H9 (cell line): ENCODE measurements at regions not wholly inside any gene's neighbourhood (a gene's known extent, or its start where the extent isn't known, plus 50 kb on each side); places are given as distances from the start of the nearest gene placed in this dataset.

Source experiments
- DNase-seq: peaks from one replicate; pipeline ENCODE4 v3.0.0-alpha.2; 2017
- H2AFZ ChIP-seq: one replicate; pipeline ENCODE4 v1.6.1; 2013; ENCODE audit warnings: mild to moderate bottlenecking, low read length, control low read depth, moderate library complexity
- H2AK5ac ChIP-seq: 2 replicates; pipeline ENCODE4 v1.6.1; 2013; ENCODE audit warnings: low read length, control low read depth, mixed read lengths; ENCODE audit not compliant: insufficient read length
- H2BK120ac ChIP-seq: one replicate; pipeline ENCODE4 v1.6.1; 2013; ENCODE audit warnings: low read depth, mild to moderate bottlenecking, low read length, control low read depth, inconsistent platforms; ENCODE audit not compliant: poor library complexity, severe bottlenecking
- H2BK12ac ChIP-seq: 2 replicates; pipeline ENCODE4 v1.6.1; 2013; ENCODE audit warnings: low read length, control low read depth, mixed read lengths, low read depth; ENCODE audit not compliant: insufficient read length
- H2BK15ac ChIP-seq: 2 replicates; pipeline ENCODE4 v1.6.1; 2013; ENCODE audit warnings: low read depth, low read length, control low read depth
- H2BK20ac ChIP-seq: one replicate; pipeline ENCODE4 v1.6.1; 2013; ENCODE audit warnings: low read depth, mild to moderate bottlenecking, low read length, control low read depth, inconsistent platforms; ENCODE audit not compliant: poor library complexity, severe bottlenecking
- H2BK5ac ChIP-seq: 2 replicates; pipeline ENCODE4 v1.6.1; 2013; ENCODE audit warnings: low read length, control low read depth, mixed read lengths; ENCODE audit not compliant: insufficient read length
- H3K14ac ChIP-seq: 2 replicates; pipeline ENCODE4 v1.6.1; 2013; ENCODE audit warnings: low read length, control low read depth; ENCODE audit not compliant: insufficient read depth
- H3K18ac ChIP-seq: 2 replicates; pipeline ENCODE4 v1.6.1; 2013; ENCODE audit warnings: low read depth, mild to moderate bottlenecking, mixed read lengths, low read length, control low read depth; ENCODE audit not compliant: insufficient read length
- H3K23ac ChIP-seq: 2 replicates; pipeline ENCODE4 v1.6.1; 2013; ENCODE audit warnings: low read length, control low read depth, mixed read lengths, low read depth; ENCODE audit not compliant: insufficient read length
- H3K23me2 ChIP-seq: 2 replicates; pipeline ENCODE4 v1.6.1; 2013; ENCODE audit warnings: low read depth, mild to moderate bottlenecking, mixed read lengths, low read length, control low read depth; ENCODE audit not compliant: insufficient read length, poor library complexity, severe bottlenecking
- H3K27ac ChIP-seq: 2 replicates; pipeline ENCODE4 v1.5.1; 2013; ENCODE audit warnings: low read length, control low read depth, mixed read lengths, low read depth; ENCODE audit not compliant: insufficient read length
- H3K27me3 ChIP-seq: 2 replicates; pipeline ENCODE4 v1.6.1; 2013; ENCODE audit warnings: low read length, control low read depth, inconsistent platforms; ENCODE audit not compliant: insufficient read depth
- H3K4ac ChIP-seq: 2 replicates; pipeline ENCODE4 v1.6.1; 2013; ENCODE audit warnings: low read depth, mild to moderate bottlenecking, control low read depth, inconsistent platforms, low read length, moderate library complexity
- H3K4me1 ChIP-seq: 2 replicates; pipeline ENCODE4 v1.6.1; 2013; ENCODE audit warnings: low read length, control low read depth, inconsistent platforms; ENCODE audit not compliant: insufficient read depth
- H3K4me2 ChIP-seq: 2 replicates; pipeline ENCODE4 v1.6.1; 2013; ENCODE audit warnings: low read length, control low read depth, mixed read lengths; ENCODE audit not compliant: insufficient read length, insufficient read depth
- H3K56ac ChIP-seq: 2 replicates; pipeline ENCODE4 v1.6.1; 2013; ENCODE audit warnings: low read depth, mild to moderate bottlenecking, mixed read lengths, low read length, control low read depth; ENCODE audit not compliant: insufficient read length
- H3K79me1 ChIP-seq: 2 replicates; pipeline ENCODE4 v1.6.1; 2013; ENCODE audit warnings: low read depth, mild to moderate bottlenecking, moderate library complexity, low read length, control low read depth, inconsistent platforms; ENCODE audit not compliant: insufficient read depth, poor library complexity, severe bottlenecking
- H3K79me2 ChIP-seq: 2 replicates; pipeline ENCODE4 v1.6.1; 2013; ENCODE audit warnings: low read length, control low read depth, inconsistent platforms; ENCODE audit not compliant: insufficient read depth
- H3K9ac ChIP-seq: 2 replicates; pipeline ENCODE4 v1.6.1; 2013; ENCODE audit warnings: low read length, control low read depth, mixed read lengths; ENCODE audit not compliant: insufficient read length; ENCODE audit errors: extremely low read depth
- H3K9me3 ChIP-seq: one replicate; pipeline ENCODE4 v1.6.1; 2013; ENCODE audit warnings: low read depth, low read length, inconsistent platforms; ENCODE audit not compliant: control insufficient read depth
- H3T11ph ChIP-seq: one replicate; pipeline ENCODE4 v1.6.1; 2013; ENCODE audit warnings: mild to moderate bottlenecking, low read length, control low read depth, inconsistent platforms
- H4K20me1 ChIP-seq: one replicate; pipeline ENCODE4 v1.6.1; 2013; ENCODE audit not compliant: control insufficient read depth, insufficient read length, insufficient read depth
- H4K5ac ChIP-seq: 2 replicates; pipeline ENCODE4 v1.6.1; 2013; ENCODE audit warnings: low read depth, mild to moderate bottlenecking, mixed read lengths, low read length, control low read depth; ENCODE audit not compliant: insufficient read length
- H4K8ac ChIP-seq: replicated peaks from 2 replicates; pipeline ENCODE4 v1.6.1; 2013; ENCODE audit warnings: low read length, control low read depth, mixed read lengths, low read depth; ENCODE audit not compliant: insufficient read length
- H4K91ac ChIP-seq: 2 replicates; pipeline ENCODE4 v1.6.1; 2013; ENCODE audit warnings: low read depth, mild to moderate bottlenecking, moderate library complexity, mixed read lengths, low read length, control low read depth; ENCODE audit not compliant: insufficient read length
- H3K27ac Mint-ChIP-seq, 3 experiments: 2 replicates in 2 of 3; 3 replicates in 1 of 3; pipeline ENCODE4 v1.8.0; 2020 to 2021; ENCODE audit warnings: mixed read lengths in 3 of 3, mild to moderate bottlenecking in 1 of 3, moderate library complexity in 1 of 3
- H3K27me3 Mint-ChIP-seq: 2 replicates; pipeline ENCODE4 v1.8.0; 2021; ENCODE audit warnings: low read depth, mild to moderate bottlenecking, moderate library complexity, mixed read lengths
- H3K36me3 Mint-ChIP-seq, 3 experiments: 2 replicates in 2 of 3; 3 replicates in 1 of 3; pipeline ENCODE4 v1.8.0; 2020 to 2021; ENCODE audit warnings: low read depth in 3 of 3, mixed read lengths in 3 of 3; ENCODE audit not compliant: insufficient read depth in 1 of 3
- H3K4me1 Mint-ChIP-seq, 2 experiments: 2 replicates each; pipeline ENCODE4 v1.8.0; 2020; ENCODE audit warnings: mixed read lengths in 2 of 2
- H3K4me3 Mint-ChIP-seq, 2 experiments: 2 replicates in 1 of 2; 3 replicates in 1 of 2; pipeline ENCODE4 v1.8.0; 2020 to 2021; ENCODE audit warnings: mild to moderate bottlenecking in 2 of 2, mixed read lengths in 2 of 2, moderate library complexity in 1 of 2
- H3K9me3 Mint-ChIP-seq, 2 experiments: 2 replicates in 1 of 2; 3 replicates in 1 of 2; pipeline ENCODE4 v1.8.0; 2020; ENCODE audit warnings: mild to moderate bottlenecking in 2 of 2, mixed read lengths in 2 of 2, moderate library complexity in 1 of 2
- WGBS: extraction: QIAGEN DNeasy Blood & Tissue Kit; methylation state at CpG from one replicate; pipeline ENCODE4 v1.1.7; 2013; ENCODE audit warnings: missing lambda C conversion rate, low lambda C conversion rate, mixed read lengths; ENCODE audit not compliant: insufficient read length; ENCODE audit errors: extremely low coverage; 5-methylcytosine and 5-hydroxymethylcytosine counted together
- TF ChIP-seq, protein P1 (sequence below): fragments of 200-600 bp; sonication (generic); conservative IDR thresholded peaks from 3 replicates; pipeline ENCODE4 v1.8.0; 2021; ENCODE audit warnings: antibody characterized with exemption, mild to moderate bottlenecking

DNA sequence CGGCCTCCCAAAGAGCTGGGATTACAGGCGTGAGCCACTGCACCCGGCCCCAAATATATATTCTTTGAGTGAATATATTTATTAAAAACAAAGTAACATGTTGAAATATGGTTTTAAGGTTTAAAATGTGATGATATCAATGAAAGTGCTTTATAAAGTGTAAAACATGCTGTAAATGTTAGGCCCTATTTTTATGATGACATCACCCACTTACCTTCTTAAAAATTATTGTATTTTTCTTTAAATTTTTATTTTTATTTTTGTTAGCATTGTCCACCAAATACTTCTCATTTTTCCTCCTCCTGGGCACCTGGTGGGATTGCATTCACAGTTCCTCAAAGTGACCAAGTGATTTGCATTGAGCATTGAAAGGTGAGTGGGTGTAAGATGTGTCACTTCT lies 152.6 kb upstream of the TBX3 start:
- Histone ChIP-seq H3K4me1 (no peaks in the 10 kb centered on the region), H2AFZ (no peak overlapping the region), H3K79me2 (no peaks in the 10 kb centered on the region), H3K4ac (no peak overlapping the region), H3K23me2 (no peaks in the 10 kb centered on the region), H4K8ac (no peak overlapping the region), H2BK15ac (no peak overlapping the region), H3K4me2 (no peak overlapping the region), H2BK20ac (no peak overlapping the region), H3K23ac (no peak overlapping the region), H2AK5ac (no peak overlapping the region), H4K91ac (no peak overlapping the region), H3K18ac (no peak overlapping the region), H4K5ac (no peak overlapping the region), H2BK12ac (no peak overlapping the region), H3K9me3 (no peaks in the 10 kb centered on the region), H2BK5ac (no peak overlapping the region), H3K27me3 (no peaks in the 10 kb centered on the region), H4K20me1 (no peaks in the 10 kb centered on the region), H3T11ph (no peak overlapping the region), H3K9ac (no peak overlapping the region), H3K27ac (no peak overlapping the region), H3K56ac (no peak overlapping the region), H3K14ac (no peak overlapping the region), H2BK120ac (no peak overlapping the region), H3K79me1 (no peaks in the 10 kb centered on the region)
- H3K36me3 Mint-ChIP-seq: peaks cover 0 to 3% (median 0%) of the 10 kb centered on the region in 3 experiments; a peak in 3 of 7 replicates
- no peaks in the 10 kb centered on the region for H3K27me3 Mint-ChIP-seq
- peaks cover 3 to 5% of the 10 kb centered on the region in 2 experiments; a peak in 3 of 4 replicates for H3K4me1 Mint-ChIP-seq
- WGBS: no CpG with 5 or more reads among the region's 3 CpGs
- peaks cover 4 to 14% of the 10 kb centered on the region in 2 experiments; a peak in 4 of 5 replicates for H3K9me3 Mint-ChIP-seq
- no peak overlapping the region for H3K4me3 Mint-ChIP-seq
- DNase-seq: no peak
- H3K27ac Mint-ChIP-seq: no peak overlapping the region
- TF ChIP-seq, protein P1, sequence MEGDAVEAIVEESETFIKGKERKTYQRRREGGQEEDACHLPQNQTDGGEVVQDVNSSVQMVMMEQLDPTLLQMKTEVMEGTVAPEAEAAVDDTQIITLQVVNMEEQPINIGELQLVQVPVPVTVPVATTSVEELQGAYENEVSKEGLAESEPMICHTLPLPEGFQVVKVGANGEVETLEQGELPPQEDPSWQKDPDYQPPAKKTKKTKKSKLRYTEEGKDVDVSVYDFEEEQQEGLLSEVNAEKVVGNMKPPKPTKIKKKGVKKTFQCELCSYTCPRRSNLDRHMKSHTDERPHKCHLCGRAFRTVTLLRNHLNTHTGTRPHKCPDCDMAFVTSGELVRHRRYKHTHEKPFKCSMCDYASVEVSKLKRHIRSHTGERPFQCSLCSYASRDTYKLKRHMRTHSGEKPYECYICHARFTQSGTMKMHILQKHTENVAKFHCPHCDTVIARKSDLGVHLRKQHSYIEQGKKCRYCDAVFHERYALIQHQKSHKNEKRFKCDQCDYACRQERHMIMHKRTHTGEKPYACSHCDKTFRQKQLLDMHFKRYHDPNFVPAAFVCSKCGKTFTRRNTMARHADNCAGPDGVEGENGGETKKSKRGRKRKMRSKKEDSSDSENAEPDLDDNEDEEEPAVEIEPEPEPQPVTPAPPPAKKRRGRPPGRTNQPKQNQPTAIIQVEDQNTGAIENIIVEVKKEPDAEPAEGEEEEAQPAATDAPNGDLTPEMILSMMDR: no peak
